GM08714 (cell line): ENCODE measurements at regions not wholly inside any gene's neighbourhood (a gene's known extent, or its start where the extent isn't known, plus 50 kb on each side); places are given as distances from the start of the nearest gene placed in this dataset.

ENCODE experiments used
- H3K4me3 ChIP-seq: fragments of 200-500 bp; sonication (Bioruptor generic); 2 replicates; pipeline ENCODE4 v1.5.1; 2014; ENCODE audit warnings: mild to moderate bottlenecking, low read length, inconsistent platforms
- ZNF274 ChIP-seq: IDR thresholded peaks from 2 replicates; pipeline ENCODE4 v1.6.1; 2012; ENCODE audit warnings: mild to moderate bottlenecking, low read depth, low read length

DNA sequence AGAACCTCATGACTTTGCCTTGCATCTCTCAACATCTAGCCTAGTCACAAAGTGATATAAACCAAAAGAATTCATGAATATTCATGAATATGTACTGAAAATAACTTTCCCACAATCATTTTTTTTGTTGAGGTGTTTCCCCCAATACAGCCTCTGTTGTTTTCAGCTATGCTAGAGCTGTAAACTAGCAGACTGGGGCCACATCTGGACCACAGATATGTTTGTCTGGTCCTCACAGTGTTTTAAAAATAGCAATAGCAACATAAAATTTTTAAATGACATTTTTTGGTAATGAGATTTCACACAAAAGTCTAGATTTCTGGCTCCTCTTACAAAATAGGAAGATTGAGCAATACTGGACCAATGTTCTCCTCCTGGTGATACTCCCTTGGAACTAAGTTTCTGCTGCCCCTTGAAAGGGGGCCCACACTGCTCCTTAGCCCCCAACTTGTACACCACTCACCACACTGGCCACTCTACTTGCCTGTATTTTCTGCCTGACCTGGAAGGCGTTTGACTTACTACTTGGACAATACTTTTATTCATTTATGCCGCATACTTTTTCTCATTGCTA, 81.2 kb downstream of the BMP4 start:
- no peak for TF ChIP-seq ZNF274
- H3K4me3 ChIP-seq: no peak overlapping the region

DNA sequence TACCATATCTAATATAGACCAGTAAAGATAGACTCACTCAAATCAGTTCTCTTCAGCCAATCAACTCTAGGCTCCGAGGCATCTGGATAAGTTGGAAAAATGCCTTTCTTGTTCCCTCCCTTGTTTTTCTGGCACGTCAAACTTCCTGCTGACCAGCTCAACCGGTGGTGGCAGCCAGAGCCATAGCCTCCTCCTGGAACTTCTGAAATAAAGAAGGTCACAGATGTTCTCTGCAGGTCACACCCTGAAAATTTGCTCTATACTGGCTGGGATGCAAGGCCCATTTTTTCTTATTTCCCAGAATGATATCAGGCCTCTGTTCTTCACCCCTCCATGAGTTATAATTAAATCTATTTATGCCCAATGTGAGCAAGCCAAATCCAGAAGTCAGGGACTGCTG, 81.9 kb downstream of the BMP4 start:
- TF ChIP-seq ZNF274: no peak
- no peak overlapping the region for H3K4me3 ChIP-seq

DNA sequence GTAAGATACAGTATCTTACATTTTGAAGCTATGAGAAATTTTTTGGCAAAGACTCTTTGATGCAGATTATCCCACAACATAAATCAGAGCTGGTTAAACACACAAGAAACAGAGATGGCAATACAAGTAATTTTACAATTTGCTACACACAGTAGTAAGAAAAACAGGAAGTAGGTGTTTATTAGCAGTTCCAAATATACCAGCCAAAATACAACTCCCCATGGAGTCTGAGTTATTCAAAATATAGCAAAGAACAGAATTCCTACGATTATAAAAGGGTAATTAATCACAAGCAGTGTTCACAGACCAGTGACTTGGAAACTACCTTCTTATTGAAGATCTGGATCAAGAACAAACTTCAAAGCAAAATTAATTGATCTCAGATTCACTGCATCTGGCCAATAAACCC, 83.9 kb downstream of the BMP4 start:
- H3K4me3 ChIP-seq: no peak overlapping the region
- no peak for TF ChIP-seq ZNF274

DNA sequence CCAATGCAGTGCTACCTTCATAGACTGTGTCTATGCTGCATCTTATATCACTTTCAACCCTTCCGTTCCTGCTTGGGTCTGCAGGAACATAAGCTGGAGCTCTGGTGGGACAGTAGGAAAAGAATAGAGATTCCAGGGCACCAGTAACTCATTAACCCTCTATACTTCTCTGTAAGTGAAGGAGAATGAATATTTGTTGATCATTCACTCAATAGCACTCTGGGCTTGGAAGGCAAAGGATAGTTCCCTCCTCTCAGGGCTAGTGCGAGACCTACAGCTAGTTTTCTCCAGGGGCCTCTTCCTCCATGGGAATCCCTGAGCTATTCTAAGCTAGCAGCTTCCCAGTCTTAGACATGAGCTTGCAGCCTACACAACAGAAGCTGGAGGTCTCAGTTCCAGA, 84.7 kb downstream of the BMP4 start:
- TF ChIP-seq ZNF274: no peak
- H3K4me3 ChIP-seq: no peak overlapping the region

DNA sequence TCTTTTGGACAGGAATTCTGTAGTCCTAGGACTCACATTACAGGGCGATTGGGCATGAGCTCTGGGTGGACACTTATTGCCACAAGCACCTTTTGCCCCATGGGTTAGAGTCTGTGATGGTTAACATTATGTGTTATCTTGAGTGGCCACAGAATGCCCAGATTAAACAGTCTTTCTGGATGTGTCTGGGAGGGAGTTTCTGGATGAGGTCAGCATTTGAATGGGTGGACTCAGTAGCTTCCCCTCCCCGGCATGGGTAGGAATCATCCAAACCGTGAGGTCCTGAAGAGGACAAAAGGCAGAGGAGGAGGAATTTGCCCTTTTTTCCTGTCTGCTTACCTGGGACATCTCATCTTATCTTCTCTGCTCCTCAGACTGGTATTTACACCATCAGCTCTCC, 85.6 kb downstream of the BMP4 start:
- H3K4me3 ChIP-seq: no peak overlapping the region
- no peak for TF ChIP-seq ZNF274

DNA sequence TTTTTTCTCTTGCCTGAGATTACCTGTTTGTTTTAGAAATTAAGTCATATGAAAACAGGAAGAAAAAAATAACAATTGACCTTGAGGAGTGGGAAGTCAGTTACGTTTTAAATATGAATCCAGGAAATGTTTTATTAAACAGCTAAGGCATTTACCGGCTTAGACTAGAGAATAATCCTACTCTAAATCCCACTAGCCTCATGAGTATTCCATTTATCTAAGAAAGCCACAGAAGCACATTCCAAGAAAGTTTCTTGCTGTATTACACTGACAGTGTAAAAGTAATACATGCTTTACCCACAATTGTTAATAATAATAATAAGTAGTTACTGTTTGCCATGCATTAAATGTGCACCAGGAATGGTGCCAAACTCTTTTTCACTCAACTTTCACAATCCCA, 90.9 kb downstream of the BMP4 start:
- TF ChIP-seq ZNF274: no peak
- no peak overlapping the region for H3K4me3 ChIP-seq

DNA sequence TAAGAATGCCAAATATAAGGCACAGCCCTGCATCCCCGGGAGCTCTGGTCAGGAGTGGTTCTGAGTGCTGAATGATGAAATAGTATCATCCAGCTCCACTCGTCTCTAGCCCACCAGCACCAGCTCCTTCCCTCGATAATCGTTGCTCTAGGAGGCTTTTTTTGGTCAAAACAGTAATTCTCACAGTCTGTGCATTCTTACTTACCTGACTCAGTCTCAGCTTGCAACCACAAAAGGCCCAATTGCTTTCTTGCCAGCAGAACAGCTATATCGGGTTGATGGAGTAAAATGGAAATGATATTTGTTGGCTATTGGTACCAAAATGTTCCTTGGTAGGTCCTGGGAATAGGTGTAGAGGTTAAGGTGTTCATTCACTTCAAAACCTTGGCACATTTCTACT, 94.8 kb downstream of the BMP4 start:
- no peak for TF ChIP-seq ZNF274
- H3K4me3 ChIP-seq: no peak overlapping the region

DNA sequence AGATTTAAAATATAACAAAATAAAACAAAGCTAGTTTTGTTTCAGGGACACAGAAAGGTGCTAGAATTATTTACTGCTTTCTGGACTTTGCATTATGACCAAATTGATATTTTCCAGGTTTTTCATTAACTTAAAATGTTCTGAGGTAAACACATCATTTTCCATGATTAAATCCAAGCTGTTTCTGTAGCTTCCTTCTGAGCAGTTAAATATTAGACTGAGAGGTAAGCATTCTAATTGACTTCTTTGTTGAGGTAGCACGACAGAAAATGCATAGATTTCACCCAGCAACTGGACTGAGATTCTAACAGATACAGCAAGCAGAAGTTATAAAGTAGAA, 98.3 kb downstream of the BMP4 start:
- H3K4me3 ChIP-seq: no peak overlapping the region
- TF ChIP-seq ZNF274: no peak

DNA sequence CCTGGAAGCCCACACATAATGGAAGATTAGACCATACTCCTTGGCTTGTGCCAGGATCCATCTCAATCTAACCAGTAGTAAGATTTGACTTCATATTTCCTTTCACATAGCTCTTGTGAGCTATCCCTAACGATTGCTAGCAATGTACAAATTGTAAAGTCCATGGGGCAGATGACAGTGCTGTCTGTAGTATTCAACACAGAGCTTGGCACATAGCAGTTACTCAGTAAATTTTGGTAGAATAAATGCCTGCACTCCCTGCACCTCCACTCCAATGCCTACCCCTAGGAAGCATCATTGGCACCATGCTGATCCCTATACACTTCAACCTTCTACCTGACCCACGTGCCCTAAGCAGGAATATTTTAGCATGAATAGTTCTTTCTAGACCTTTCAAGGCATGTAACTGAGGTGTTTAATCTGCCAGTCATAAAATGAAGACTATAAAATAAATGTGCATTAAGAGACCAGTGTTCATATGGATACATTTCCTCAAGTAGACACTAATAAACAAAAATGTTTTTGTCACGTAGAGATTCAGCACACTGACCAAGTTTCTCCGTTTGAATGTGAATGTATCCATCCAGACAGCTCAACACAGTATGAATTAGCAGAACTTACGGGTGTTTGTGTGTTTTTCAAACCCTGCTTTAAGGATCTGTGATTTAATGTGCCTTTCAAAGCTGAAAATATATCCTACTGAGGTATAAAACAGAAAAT, 98.8 kb downstream of the BMP4 start:
- TF ChIP-seq ZNF274: no peak
- no peak overlapping the region for H3K4me3 ChIP-seq

DNA sequence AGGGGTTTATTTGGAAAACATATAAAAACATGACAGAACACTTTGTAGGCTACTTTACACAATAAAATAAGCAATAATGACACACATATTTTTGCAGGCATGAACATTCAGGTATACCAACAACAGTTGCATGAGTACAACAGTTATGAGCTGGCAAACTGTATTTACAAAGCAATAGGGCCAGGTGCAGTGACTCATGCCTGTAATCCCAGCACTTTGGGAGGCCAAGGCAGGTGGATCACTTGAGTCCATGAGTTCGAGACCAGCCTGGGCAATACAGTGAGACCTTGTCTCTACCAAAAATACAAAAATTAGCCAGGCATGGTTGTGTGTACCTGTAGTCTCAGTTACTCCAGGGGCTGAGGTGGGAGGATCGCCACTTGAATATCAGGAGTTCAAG, 101.1 kb downstream of the BMP4 start:
- H3K4me3 ChIP-seq: no peak overlapping the region
- no peak for TF ChIP-seq ZNF274

DNA sequence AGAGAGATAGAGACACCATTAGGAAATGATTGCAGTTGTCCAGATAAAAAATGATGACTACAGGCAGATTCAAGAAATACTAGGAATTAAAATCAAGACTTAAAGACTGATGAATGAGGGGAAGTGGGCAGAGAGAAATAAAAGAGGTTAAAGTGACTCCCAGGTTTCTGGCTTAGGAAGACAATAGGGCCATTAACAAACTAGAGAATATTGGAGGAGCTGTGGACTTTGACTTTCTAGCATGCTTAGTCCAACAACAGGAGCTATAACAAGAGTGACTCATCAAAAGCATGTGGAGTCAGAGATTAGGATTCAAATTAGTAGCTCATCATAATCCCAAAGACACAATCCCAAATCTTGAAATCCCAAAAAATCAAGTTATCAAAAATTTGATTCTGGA, 101.5 kb downstream of the BMP4 start:
- H3K4me3 ChIP-seq: no peak overlapping the region
- TF ChIP-seq ZNF274: no peak

DNA sequence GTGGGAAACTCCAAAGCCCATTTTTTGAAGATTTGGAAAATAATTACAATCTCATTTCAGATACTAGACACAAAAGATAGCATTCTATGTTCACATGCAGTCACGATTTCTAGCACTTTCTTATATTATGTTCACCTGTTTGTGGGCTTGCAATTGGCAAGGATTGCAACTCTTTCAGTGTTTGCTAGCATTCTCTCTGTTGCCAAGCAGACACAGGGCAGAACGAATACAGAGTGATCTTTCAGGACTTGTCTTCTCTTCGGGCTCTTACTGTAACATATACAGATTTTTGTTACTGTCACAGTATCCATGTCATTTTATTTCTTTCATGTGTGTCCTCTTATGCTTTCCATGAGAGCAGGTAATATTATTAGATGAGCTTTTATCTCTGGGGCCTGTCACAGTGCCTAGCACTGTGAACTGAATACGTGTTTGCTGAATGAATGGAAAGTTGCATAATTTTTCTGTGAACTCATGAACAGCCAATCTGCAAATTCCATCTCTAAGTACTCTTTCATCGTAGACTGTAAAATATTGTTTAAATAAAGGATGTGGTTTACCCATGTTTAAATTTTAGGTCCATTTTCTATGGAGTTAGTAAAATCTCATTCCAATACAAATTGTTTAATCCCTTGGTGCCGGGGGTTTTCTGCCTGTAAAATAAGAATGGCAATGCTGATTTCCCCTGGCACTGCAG, 105.1 kb downstream of the BMP4 start:
- H3K4me3 ChIP-seq: no peak overlapping the region
- no peak for TF ChIP-seq ZNF274

DNA sequence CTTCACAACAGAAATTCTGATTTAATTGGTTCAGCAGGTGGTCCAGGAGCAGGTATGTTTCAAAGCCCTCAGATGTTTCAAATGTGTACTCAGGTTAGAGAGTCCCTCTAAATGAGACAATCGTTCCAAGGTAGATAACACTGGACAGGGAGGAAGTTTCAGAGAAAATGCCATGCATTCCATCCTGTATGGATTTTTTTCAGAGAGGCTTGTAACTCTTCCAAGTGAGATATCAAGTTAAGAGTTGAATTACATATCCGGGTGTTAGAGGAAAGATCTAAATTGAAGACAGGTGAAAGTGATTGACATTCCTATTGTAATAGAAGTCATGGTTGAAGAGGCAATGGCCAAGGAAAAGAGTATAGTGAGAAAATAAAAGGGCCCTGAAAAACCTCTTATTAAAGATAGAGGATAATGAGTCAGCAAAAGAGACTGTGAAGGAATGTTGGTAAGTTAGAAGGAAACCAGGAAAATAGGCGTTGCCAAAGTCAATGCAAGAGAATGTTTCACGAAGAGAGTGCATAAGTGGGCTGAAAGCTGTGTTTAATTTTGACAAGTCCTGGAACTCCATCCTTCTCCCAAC, 105.8 kb downstream of the BMP4 start:
- TF ChIP-seq ZNF274: no peak
- no peak overlapping the region for H3K4me3 ChIP-seq

DNA sequence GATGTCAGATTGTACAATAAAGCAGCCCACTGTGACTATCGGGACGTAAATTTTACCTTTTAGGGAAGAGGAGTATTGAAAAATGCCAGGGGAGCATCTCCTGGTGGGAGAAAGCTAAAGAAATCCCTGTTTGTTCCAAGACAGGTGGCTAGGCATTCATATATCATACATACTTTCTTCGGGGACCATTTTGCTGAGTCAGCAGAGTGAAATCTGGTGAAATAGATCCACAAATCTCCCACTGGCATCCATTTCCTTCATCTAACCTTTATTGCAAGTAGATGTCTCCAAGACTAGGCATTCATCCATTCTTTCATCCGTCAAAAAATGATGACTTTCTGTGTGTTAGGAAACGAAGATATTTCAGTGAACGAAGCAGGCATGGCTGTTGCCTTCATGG, 107.1 kb downstream of the BMP4 start:
- no peak for TF ChIP-seq ZNF274
- H3K4me3 ChIP-seq: no peak overlapping the region

DNA sequence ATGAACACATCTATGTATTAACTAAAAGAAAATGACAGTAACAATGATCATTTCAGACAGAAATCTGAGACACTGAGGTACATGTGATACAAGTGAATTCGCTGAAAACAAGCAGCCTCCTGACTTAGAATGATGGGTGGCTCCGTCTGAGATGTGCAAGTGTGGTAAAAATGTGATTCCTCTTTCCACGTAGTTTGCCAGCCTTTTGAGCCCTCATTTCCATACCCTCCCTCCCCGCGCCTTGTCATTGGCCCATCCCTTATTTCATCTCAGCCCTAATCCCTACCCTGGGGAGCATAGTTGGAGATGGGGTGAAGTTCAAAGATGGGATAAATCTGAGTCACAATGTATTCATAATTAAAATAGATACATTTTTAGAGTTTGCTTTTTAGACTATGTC, 107.8 kb downstream of the BMP4 start:
- no peak overlapping the region for H3K4me3 ChIP-seq
- no peak for TF ChIP-seq ZNF274
